ENCODE measurements at regions not wholly inside any gene's neighbourhood (a gene's known extent, or its start where the extent isn't known, plus 50 kb on each side); places are given as distances from the start of the nearest gene placed in this dataset.
"Not testable (repeated sequence)": the region's sequence is repeated elsewhere in the genome, so short reads cannot be mapped to it uniquely, and the experiment has no call there.

DNA sequence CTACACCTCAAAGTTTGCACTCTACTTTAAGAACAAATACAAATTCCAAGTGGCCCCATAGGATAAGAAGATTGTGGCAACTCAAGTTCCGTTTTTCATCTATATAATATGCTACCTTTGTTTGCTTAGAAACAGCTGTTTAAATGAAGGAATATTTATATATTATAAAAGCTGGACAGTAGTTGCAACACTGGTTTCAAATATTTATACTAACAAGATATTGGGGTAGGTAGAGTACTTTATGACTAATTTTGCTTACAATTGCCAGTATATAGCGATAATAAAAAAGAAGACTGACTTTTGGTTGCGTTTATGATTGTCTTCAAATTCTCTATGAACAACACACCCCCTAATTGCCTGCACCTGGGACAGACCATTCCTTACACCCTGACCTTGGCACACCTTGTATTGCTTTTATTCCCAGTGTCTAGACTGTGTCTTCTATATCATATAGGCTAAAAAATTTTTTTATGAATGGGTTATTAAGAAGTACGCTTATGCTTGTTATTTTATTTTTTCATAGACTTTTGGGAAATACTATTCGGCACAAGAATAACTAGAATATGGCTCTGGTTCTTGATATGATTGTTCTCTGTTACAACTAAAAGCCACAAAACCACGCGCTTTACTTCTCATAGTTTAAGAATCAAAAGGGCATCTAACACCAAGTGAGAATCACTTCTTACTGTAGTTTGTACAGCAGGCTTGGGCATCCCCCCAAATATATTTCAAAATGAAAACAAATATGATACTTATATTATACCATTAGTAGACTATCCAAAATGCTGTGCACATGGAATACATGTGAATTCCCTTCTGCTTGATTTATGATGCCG, 455.4 kb upstream of the DCN start:
- no peak overlapping the region for H3K4me3 ChIP-seq (ENCODE audit: low read length)
- TF ChIP-seq, protein P1, sequence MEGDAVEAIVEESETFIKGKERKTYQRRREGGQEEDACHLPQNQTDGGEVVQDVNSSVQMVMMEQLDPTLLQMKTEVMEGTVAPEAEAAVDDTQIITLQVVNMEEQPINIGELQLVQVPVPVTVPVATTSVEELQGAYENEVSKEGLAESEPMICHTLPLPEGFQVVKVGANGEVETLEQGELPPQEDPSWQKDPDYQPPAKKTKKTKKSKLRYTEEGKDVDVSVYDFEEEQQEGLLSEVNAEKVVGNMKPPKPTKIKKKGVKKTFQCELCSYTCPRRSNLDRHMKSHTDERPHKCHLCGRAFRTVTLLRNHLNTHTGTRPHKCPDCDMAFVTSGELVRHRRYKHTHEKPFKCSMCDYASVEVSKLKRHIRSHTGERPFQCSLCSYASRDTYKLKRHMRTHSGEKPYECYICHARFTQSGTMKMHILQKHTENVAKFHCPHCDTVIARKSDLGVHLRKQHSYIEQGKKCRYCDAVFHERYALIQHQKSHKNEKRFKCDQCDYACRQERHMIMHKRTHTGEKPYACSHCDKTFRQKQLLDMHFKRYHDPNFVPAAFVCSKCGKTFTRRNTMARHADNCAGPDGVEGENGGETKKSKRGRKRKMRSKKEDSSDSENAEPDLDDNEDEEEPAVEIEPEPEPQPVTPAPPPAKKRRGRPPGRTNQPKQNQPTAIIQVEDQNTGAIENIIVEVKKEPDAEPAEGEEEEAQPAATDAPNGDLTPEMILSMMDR (conservative IDR thresholded peaks at IDR 0.05; ENCODE audit: low read length) = no peak
- DNase-seq (ENCODE audit: low read depth) = no peak

DNA sequence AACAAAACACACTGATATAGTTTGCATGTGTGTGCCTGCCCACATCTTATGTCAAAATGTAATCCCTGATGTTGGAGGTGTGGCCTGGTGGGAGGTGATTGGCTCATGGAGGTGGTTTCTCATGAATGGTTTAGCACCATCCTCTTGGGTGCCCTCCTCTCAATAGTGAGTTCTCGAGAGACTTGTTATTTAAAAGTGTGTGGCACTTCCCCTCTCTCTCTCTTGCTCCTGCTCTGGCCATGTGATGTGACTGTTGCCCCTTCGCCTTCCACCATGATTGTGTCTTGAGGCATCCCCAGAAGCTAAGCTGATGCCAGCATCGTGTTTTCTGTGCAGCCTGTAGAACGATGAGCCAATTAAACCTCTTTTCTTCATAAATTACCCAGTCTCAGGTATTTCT, 454.1 kb upstream of the DCN start:
- TF ChIP-seq, protein P1 (conservative IDR thresholded peaks at IDR 0.05; ENCODE audit: low read length) = no peak
- no peak for DNase-seq (ENCODE audit: low read depth)
- H3K4me3 ChIP-seq (ENCODE audit: low read length) = no peak overlapping the region

DNA sequence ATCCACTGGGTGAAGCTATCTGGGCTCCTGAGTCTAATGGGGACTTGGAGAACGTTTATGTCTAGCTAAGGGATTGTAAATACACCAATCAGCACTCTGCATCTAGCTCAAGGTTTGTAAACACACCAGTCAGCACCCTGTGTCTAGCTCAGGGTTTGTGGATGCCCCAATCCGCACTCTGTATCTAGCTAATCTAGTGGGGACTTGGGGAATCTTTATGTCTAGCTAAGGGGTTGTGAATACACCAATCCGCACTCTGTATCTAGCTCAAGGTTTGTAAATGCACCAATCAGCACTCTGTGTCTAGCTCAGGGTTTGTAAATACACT, 451.7 kb upstream of the DCN start:
- H3K4me3 ChIP-seq (ENCODE audit: low read length); DNase-seq (ENCODE audit: low read depth): not testable (repeated sequence)

DNA sequence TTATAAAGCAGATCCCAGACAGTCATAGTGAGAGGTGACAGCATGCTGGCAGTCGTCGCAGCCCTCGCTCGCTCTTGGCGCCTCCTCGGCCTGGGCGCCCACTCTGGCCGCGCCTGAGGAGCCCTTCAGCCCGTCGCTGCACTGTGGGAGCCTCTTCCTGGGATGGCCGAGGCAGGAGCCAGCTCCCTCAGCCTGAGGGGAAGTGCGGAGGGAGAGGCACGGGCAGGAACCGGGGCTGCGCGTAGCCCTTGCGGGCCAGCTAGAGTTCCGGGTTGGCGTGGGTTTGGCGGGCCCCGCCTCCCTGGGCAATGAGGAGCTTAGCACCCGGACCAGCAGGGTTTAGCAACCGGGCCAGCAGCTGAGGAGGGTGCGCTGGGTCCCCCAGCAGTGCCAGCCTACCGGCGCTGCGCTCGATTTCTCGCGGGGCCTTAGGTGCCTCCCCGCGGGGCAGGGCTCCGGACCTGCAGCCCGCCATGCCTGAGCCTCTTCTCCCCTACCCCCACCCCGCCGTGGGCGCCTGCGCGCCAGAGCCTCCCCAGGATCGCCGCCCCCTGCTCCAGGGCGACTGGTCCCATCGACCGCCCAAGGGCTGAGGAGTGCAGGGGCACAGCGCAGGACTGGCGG, 451.2 kb upstream of the DCN start:
- no peak overlapping the region for H3K4me3 ChIP-seq (ENCODE audit: low read length)
- no peak for DNase-seq (ENCODE audit: low read depth)
- TF ChIP-seq, protein P1 (conservative IDR thresholded peaks at IDR 0.05; ENCODE audit: low read length) = no peak

DNA sequence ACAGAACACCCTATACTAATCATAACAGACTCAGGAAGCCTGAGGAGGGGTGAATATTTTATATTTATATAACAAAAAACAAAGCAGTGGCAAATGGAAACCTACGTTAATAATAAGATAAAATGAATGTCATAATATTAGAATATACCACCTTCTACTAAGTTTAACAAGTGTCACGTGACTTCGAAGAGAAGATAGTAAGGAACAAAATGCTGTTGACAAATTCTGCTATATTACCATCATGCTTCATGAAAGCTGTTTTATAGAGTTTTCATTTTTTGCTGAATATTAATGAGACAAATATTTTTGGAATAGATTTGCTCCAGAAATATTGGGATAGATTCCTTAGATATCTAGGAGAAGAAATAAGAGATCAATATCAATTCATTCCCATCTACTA, 450.6 kb upstream of the DCN start:
- TF ChIP-seq, protein P1 (conservative IDR thresholded peaks at IDR 0.05; ENCODE audit: low read length) = no peak
- no peak for DNase-seq (ENCODE audit: low read depth)
- H3K4me3 ChIP-seq (ENCODE audit: low read length) = no peak overlapping the region

DNA sequence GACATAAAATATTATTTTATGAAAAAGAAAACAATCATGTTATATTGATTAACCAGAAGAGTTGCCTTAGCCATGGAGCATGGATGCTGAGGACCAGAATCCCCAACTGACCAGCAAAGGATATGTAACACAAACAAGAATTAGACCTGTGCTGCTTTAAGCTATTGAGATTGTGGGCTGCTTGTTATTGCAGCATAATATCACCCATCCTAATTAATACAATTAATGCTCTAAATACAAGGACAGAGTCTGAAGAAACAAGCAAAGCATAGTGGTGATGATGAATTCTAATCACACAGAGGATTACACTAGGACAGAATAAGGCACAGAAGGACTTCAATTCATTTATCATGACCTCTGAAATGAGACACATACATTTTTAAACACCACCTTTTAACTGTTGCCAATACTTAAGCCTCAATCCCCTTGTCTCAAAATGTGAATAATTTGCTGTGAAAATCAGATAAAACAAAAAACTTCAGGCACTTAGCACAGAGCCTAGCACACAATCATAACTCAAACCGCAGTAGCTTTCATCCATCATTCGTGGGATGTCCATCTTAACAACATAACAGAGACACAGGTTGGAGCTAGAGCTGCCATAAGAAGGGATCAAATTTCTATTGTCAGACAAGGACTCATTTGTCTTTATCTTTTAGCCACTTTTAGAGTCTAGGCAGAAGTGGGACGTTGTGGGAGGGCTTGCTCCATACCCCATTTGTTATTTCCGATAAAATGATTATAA, 449.6 kb upstream of the DCN start:
- TF ChIP-seq, protein P1 (conservative IDR thresholded peaks at IDR 0.05; ENCODE audit: low read length) = no peak
- DNase-seq (ENCODE audit: low read depth) = no peak
- no peak overlapping the region for H3K4me3 ChIP-seq (ENCODE audit: low read length)

DNA sequence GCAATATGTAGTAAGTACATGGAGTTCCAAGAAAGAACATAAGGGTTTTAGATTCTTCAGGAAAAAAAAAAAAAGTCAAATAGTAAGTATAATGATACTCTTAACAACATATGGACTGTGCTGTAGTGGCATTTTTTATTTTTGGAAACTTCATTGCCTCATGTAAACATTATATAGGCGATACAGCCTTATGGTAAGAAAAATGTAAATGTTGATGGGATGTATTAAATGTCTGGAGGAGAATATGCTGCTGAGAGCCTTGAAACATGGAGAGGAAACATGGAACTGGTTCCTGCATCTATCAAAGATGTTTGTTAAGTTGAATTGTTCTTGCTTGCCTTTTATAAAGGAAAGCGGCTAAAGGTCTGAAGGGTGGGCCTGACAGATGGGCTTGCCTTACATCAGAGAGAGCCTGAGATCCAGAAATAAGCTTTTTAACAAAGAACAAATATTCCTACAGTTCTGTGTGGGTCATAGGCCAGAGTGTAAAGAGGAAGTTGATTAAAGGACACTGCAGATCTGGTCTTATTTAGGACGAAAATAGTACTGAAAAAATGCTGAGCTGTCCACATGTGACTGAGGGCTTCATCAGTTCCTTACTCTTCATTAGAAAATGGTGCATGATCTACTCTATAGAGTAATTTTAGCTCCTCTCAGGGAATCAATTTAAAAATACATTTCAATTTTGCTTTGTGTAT, 448.1 kb upstream of the DCN start:
- H3K4me3 ChIP-seq (ENCODE audit: low read length) = no peak overlapping the region
- TF ChIP-seq, protein P1 (conservative IDR thresholded peaks at IDR 0.05; ENCODE audit: low read length) = no peak
- no peak for DNase-seq (ENCODE audit: low read depth)

Measured in AG10803 (cell line).